Fibroblast of lung (primary cell): ENCODE measurements at regions not wholly inside any gene's neighbourhood (a gene's known extent, or its start where the extent isn't known, plus 50 kb on each side); places are given as distances from the start of the nearest gene placed in this dataset.

Source experiments
- DNase-seq, 2 donors: peaks; one replicate each; pipeline versions ENCODE4 v3.0.0 to v3.0.0-alpha.2; 2010; ENCODE audit warnings: low read depth in 2 of 2
- H2AFZ ChIP-seq: 2 replicates; pipeline ENCODE4 v1.5.1; 2012; ENCODE audit warnings: low read length, control low read depth, inconsistent platforms
- H3K27ac ChIP-seq: 2 replicates; pipeline ENCODE4 v1.5.1; 2011; ENCODE audit warnings: low read length, control low read depth; ENCODE audit not compliant: insufficient read depth
- H3K27me3 ChIP-seq: 2 replicates; pipeline ENCODE4 v1.5.1; 2011; ENCODE audit warnings: mild to moderate bottlenecking, low read length; ENCODE audit not compliant: control insufficient read depth, insufficient read depth
- H3K36me3 ChIP-seq: 2 replicates; pipeline ENCODE4 v1.5.1; 2011; ENCODE audit warnings: low read length; ENCODE audit not compliant: control insufficient read depth, insufficient read depth
- H3K4me1 ChIP-seq: 2 replicates; pipeline ENCODE4 v1.5.1; 2011; ENCODE audit warnings: low read length; ENCODE audit not compliant: control insufficient read depth, insufficient read depth; ENCODE audit errors: extremely low read depth
- H3K4me2 ChIP-seq: 2 replicates; pipeline ENCODE4 v1.5.1; 2011; ENCODE audit warnings: low read length, control low read depth; ENCODE audit not compliant: insufficient read depth; ENCODE audit errors: extremely low read depth
- H3K4me3 ChIP-seq, 4 experiments: fragments of 200-600 bp in 1 of 4; sonication (generic) in 1 of 4; replicated peaks in 1 of 4; 2 replicates each; pipeline ENCODE4 v1.5.1; 2011 to 2016; ENCODE audit warnings: low read length in 4 of 4, low read depth in 3 of 4, mild to moderate bottlenecking in 3 of 4, control low read depth in 2 of 4, inconsistent platforms in 1 of 4, mixed read lengths in 1 of 4; ENCODE audit not compliant: insufficient read depth in 1 of 4; ENCODE audit errors: control extremely low read depth in 1 of 4
- H3K79me2 ChIP-seq: 2 replicates; pipeline ENCODE4 v1.5.1; 2012; ENCODE audit warnings: mild to moderate bottlenecking, low read length, inconsistent platforms; ENCODE audit not compliant: control insufficient read depth, insufficient read depth
- H3K9ac ChIP-seq: 2 replicates; pipeline ENCODE4 v1.5.1; 2011; ENCODE audit warnings: mild to moderate bottlenecking, low read length, control low read depth; ENCODE audit not compliant: insufficient read depth
- H3K9me3 ChIP-seq: 2 replicates; pipeline ENCODE4 v1.5.1; 2012; ENCODE audit warnings: low read depth, low read length; ENCODE audit not compliant: control insufficient read depth, insufficient read depth
- H4K20me1 ChIP-seq: 2 replicates; pipeline ENCODE4 v1.5.1; 2011; ENCODE audit warnings: low read length; ENCODE audit not compliant: control insufficient read depth, insufficient read depth; ENCODE audit errors: extremely low read depth
- CTCF ChIP-seq, 2 donors: IDR thresholded peaks in 1 of 2; conservative IDR thresholded peaks in 1 of 2; 1 replicate in 1 of 2; 2 replicates in 1 of 2; pipeline ENCODE4 v1.5.1; 2011 to 2012; ENCODE audit warnings: low read length in 2 of 2, control low read depth in 1 of 2, inconsistent platforms in 1 of 2, low read depth in 1 of 2, mild to moderate bottlenecking in 1 of 2
- EZH2 ChIP-seq: IDR thresholded peaks from 2 replicates; pipeline ENCODE4 v1.5.1; 2012; ENCODE audit warnings: low read length, control low read depth, mild to moderate bottlenecking; ENCODE audit errors: missing control alignments

DNA sequence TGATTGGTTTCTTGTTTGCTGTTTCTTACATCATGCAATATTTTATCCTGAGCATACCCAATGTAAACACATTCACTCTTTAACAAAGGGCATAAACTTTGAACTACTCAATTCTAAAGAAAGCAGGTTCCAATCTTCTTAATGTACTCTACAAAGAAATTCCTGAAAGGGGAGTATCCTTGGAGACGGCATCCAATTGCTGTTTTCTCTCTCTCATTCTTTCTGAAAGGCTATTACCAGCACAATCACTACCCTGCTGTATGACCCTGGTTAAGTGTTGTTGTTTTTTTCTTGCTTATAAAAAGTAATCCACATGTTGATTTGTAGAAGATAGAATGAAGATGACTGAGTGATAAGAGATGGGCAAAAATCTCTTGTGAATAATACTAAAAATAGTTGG is 176.0 kb downstream of the ZNF365 start:
- Histone ChIP-seq H3K4me1 (peaks cover 2% of the 10 kb centered on the region), H3K9me3 (no peaks in the 10 kb centered on the region), H3K79me2 (no peaks in the 10 kb centered on the region), H3K4me3 (no peak overlapping the region), H3K27me3 (no peaks in the 10 kb centered on the region), H2AFZ (no peak overlapping the region), H3K9ac (no peak overlapping the region), H3K36me3 (no peaks in the 10 kb centered on the region), H3K4me2 (no peak overlapping the region), H4K20me1 (no peaks in the 10 kb centered on the region), H3K27ac (no peak overlapping the region)
- no peak for DNase-seq
- no peak for TF ChIP-seq EZH2
- TF ChIP-seq CTCF (conservative IDR thresholded peaks at IDR 0.05 in 1 of 2, IDR thresholded peaks at IDR 0.05 in 1 of 2; ENCODE audit: low read depth in 1 of 2, low read length in 2 of 2), result no peak

DNA sequence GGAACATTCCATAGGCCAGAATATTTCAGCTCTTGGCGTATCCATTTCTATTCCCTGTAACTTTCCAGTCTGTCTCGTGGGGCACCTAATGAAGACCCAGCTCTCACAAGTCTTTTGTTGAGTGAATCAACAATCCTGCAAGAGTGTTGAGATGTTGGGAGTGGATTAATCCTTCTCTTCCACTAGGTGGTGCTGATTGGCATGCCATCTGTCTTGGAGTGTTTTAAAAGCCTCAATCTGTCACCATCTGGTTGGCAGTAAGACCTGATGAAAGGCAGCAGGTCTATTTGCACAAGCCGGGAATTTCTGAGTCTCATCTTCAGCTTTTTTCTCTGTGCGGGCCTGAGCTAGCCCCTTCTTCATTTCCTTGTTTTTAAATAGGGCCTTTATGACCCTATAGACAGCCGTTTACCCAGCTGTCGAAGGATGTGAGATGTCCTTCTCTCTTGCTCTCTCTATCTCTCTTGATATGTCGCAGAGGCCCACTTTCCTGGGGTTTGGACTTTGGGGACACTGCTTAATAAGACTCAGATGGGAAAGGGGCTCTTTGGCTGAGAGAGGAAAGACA is 180.5 kb downstream of the ZNF365 start:
- H3K4me1 ChIP-seq, result no peaks in the 10 kb centered on the region
- H3K79me2 ChIP-seq, result no peaks in the 10 kb centered on the region
- H3K4me3 ChIP-seq, result no peak overlapping the region
- H4K20me1 ChIP-seq, result no peaks in the 10 kb centered on the region
- no peaks in the 10 kb centered on the region for H3K27me3 ChIP-seq
- no peaks in the 10 kb centered on the region for H3K36me3 ChIP-seq
- H2AFZ ChIP-seq, result no peak overlapping the region
- no peak overlapping the region for H3K4me2 ChIP-seq
- no peak overlapping the region for H3K9ac ChIP-seq
- TF ChIP-seq CTCF (conservative IDR thresholded peaks at IDR 0.05 in 1 of 2, IDR thresholded peaks at IDR 0.05 in 1 of 2; ENCODE audit: low read depth in 1 of 2, low read length in 2 of 2), result peak; percentile 44 to 65
- no peak for TF ChIP-seq EZH2
- H3K27ac ChIP-seq, result no peak overlapping the region
- H3K9me3 ChIP-seq, result no peaks in the 10 kb centered on the region
- peak; percentile 42 to 55 for DNase-seq

DNA sequence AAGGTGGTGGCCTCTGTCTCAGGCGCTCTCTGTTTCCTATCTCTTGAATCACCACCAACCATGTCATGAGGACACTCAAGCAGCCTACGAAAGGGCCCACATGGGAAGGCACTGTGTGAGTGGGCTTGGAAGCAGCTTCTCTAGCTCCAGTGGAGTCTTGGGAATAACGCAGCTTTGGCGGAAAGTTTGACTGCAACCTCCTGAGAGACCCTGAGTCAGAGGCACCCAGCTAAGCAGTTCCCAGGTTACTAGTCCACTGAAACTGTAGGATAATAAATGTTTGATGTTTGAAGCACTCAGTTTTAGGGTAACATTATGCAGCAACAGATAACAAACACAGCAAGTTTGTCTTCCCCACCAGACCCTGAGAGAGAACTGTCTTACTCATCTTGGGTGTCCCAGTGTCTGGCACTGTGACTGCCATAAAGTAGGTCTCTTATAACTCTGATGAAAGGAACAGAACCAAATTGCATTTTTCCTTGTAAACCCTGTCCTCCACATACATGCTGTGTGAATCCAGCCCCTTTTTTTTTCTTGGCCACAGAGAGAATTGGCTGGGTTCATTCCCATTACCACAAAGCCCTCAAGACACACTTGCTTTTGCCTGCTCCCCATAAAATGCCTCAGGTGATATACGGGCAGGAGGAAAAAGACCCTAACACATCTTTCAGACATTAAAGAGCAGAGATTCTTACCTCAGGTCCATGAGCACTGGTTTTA is 185.5 kb downstream of the ZNF365 start:
- no peak overlapping the region for H3K4me3 ChIP-seq
- no peak overlapping the region for H2AFZ ChIP-seq
- no peak overlapping the region for H3K4me2 ChIP-seq
- no peaks in the 10 kb centered on the region for H4K20me1 ChIP-seq
- H3K27ac ChIP-seq, result no peak overlapping the region
- H3K27me3 ChIP-seq, result no peaks in the 10 kb centered on the region
- no peak overlapping the region for H3K9ac ChIP-seq
- H3K79me2 ChIP-seq, result no peaks in the 10 kb centered on the region
- no peaks in the 10 kb centered on the region for H3K9me3 ChIP-seq
- TF ChIP-seq EZH2 (no peak), CTCF (conservative IDR thresholded peaks at IDR 0.05 in 1 of 2, IDR thresholded peaks at IDR 0.05 in 1 of 2; ENCODE audit: low read depth in 1 of 2, low read length in 2 of 2) (no peak)
- peaks cover 2% of the 10 kb centered on the region for H3K4me1 ChIP-seq
- DNase-seq, result peak in 1 of 2 donors; percentile 62
- no peaks in the 10 kb centered on the region for H3K36me3 ChIP-seq
